ENCODE measurements at regions not wholly inside any gene's neighbourhood (a gene's known extent, or its start where the extent isn't known, plus 50 kb on each side); places are given as distances from the start of the nearest gene placed in this dataset.

DNA sequence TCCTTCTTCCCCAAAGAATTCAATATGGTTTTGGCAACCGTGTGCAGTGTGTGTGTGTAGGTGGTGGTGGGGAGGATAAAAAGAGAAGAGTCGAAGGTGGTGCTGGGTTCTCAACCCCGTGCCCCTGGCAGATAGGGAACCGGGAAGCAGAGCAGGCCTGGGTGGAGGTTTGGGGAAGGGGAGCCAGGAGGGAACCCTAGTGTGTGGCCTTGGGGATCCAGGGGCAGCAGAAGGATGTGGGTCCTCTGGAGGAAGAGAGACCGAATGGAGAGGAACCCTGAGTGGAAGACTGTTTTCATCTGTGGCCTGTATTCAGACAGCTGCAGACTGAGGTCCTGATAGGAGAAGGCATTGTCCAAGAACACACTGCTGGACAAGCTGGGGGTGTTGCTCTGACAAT lies 73.3 kb upstream of the B3GAT1 start:
- DNase-seq: peak; percentile 26

DNA sequence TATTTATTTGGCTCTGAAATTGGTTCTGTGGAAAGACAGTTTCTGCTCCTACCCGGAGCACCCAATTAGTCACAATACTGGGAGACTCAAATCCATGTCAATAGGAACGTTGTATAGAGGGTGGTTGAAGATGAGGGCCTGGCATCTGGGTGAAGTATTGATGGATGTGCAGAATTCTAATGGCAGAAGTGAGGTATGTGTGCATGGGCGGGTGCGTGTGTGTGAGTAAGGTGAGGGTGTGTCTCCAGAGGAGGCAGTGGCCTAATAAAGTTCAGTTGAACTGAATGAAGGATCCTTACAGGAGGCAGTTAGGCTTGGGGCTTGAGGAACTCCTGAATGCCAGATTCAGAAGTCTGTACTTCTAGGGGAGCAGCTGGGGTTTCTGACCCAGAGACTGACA lies 71.8 kb upstream of the B3GAT1 start:
- no peak for DNase-seq

DNA sequence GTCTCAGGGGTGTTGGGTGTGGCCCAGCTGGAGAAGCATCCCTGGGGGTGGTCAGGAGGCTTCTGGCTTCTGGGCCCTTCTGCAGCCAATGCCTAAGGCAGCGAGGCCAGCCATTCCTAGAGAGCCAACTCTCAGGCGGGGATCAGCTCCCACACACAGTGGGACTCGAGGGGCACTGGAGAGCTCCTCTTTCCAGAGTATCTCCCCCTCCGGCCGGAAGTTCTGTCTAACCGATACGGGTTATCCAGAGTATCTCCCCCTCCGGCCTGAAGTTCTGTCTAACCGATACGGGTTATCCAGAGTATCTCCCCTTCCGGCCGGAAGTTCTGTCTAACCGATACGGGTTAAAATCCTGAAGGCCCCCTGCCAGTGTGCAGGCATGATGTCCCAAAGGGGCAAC lies 71.2 kb upstream of the B3GAT1 start:
- peak; percentile 34 for DNase-seq

DNA sequence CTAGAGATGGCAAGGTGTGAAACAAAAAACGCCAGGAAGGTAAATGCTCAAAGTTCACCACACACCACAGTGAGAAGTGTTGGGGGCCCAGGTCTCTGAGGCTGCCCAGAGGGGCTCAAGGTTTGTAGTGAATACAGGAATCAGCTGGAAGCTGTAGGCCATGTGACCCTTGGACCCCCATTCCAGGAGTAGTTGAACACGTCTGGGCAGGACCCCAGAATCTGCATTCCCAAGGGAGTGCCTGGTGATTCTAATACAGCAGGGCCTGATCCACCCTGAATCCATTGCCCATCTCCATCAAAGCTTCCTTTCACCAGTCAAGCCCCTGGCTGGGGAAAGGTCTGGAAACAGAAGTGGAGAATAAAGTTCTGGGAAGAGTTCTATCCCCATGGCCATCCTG lies 70.8 kb upstream of the B3GAT1 start:
- no peak for DNase-seq

DNA sequence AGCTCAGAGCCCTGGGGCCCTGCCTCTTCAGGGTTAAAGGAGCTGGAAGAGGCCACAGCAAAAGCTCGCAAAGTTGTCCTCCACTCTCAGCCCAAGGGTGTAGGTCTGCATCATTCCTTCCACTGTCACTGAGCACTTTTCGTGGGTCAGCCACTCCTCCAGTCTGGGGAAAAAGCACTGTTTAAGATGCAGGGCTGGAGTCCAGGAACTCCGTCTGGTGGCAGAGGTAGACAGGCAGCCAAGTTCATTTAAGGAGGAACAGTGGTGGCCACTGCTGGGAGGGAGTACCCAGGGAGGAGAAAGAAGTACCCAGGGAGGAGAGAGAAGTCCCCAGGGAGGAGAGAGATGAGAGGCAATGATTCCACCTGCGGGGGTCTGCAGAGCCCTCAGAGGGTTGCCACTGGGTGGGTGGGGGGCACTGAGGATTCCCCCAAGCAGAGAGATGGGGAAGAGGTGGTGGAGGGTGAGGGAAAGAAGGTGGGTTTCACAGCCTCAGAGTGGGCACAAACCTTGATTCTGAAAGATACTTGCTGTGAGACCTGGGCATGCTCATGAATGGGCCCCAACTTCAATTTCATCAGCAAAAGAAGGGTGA lies 70.0 kb upstream of the B3GAT1 start:
- DNase-seq: peak; percentile 32

DNA sequence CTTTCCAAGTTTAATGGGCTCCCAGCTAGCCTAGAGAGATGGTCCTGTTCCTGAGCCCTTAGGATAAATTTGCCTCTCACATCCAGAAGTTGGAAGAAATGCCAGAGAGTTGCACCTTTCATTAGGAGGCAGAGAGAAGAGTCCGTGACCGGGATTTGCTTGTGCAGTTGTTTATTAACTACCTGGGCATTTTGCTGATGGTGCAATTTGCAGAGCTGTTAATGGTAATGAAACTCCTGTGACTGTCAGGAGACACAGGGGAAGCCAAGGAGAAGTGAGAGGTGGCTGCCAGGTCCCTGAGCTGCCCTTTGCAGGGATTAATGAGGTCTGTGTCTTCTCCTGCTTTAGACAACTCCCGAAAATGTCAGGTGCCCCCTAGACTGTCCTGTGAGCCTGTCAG lies 69.1 kb upstream of the B3GAT1 start:
- DNase-seq: peak; percentile 18

DNA sequence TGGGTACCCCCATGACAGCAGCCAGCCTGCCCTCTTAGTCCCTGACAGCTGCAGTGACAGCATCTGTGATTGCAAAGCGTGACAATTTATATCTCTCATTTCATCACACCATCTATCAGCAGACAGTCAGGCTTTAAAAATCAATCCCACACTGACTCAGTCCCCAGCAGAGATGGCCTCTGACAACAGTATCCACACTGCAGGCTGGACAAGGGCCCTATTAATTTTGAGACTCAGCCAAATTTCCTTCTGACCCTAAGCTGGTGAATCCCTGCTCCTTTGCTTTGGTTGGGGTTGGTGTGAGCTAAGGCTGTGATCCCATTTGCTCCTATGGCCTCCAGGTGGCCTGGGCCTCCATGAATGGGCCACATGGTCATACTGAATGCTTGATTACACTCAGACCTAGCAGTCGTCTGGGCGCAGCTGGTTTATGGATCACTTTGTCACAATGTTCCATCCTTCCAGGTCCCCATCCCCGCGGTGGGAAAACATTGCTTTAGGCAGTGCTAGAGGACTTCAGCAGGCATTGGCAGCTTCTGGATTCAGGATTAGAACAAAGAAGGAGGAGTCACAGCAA lies 68.2 kb upstream of the B3GAT1 start:
- peak; percentile 27 for DNase-seq

DNA sequence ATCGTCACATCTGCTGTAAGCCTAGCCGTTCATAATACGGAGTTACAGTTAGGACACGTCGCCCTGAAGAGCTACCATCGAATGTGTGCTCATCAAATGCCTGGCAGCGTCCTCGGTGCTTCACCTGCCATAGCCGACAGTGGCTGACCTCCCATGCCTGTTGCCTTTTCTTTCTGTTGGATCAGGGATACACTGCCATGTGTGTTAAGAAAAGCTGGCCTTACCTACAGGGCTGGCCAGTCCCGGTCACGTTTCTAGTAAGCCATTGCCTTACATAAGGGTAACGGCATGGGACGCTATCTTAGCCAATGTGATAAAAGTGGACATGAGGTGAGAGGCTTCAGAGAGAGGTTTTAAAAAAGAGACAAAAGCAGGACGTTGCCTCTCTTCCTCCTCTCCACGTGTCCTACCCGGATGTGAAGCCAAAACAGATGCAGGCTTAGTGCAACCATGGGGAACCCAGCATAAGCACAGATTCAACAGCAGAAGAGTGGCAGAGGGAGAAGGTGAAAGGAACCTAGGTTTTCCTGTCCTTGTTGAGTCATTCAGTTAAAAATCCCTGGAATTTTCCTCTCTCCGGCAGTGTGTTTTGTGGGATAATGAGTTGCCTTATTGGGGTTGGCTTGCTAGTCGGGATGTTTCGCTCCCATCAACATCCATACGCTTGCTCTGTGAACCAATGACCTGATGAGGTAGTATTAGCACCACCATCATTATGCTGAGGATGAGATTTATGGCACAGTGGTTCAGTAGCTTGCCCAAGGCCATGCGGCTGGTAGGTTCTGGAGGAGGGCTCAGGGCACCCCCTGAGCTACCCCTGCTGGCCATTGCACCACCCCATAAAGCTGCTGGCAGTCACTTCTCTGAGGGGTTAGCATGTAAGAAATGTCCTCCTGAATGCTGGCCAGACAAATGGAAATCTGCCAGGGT lies 67.4 kb upstream of the B3GAT1 start:
- DNase-seq: peak; percentile 60

DNA sequence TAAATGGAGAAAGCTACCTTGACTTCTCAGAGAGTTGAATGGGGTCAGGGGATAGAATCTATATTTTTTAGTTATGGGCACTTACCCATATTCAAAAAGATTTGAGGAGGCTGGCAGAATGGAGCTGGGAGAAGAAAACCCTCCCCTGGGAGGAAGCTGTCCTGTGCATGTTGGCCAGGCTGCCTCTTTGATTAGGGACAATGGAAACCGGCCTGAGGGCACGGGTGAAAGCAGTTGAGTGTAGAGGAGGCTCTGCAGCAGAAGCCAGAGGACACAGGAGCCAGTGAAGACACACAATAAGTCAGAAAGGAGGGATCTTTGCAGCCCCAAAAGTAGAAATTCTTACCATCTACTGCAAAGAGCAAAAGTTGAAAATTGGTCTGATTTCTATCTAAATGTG lies 66.6 kb upstream of the B3GAT1 start:
- peak; percentile 61 for DNase-seq

DNA sequence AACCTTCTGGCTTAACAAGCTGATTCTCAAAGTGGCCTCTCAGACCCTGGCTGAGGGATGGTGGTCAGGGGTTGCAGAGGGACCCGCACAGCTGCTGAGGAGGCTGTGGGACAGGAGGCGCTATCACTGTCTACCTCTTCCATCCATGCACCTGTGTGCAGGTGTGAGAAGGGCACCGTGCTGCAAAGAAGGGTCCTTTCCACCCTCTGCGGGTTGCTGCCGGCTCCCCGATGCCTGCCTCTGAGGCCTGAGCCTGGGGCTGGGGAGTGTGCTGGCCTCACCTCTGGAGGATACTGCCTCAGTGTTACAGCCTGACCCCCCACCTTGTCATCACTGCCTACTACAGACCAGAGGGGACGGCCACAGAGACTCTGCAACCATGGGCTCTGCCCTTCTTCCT lies 66.1 kb upstream of the B3GAT1 start:
- peak; percentile 22 for DNase-seq

DNA sequence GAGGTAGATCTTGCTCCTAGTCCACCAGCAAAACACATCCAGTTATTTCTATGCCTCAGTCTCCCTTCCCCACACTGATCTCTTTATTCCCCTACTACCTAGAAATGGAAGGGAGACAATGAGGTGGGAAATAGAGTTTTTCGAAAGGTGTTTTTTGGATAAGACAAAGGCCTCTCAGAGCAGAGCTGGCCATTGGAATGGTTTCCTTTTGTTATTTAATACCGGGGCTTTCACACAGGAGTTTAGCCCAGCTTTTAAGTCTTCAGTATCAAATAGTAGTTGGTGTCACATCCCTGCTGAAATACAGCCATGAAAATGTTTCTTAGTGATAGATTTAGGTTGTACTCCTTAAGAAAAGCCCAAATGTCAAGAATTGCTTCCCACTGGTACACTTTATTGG lies 65.4 kb upstream of the B3GAT1 start:
- DNase-seq: no peak

DNA sequence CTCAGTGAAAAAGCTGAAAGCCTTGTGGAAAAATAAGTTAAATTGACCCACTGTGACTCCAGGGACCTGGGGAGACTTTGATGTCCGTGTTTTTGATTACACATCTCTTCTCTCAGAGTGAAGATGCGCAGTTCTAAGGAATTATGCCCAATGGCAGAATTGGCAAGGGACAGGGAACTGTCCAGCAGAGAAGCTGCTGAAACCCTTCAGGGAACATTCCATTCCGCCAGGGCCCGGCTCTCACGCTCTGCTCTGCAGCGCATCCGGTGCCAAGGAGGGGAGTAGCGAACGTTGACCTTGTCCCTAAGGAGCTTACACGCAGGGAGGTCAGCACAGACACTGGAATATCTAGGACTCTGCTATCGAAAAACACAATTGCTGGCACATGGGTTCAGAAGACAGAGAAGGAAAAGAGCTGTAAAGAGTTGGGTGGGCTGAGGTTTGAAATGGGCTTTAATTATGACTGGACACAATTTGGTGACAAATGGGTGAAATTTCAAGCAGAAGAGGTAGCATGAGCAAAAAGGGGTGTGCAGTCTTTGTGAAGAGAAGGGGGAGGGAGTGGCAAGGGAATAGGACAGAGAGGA lies 64.5 kb upstream of the B3GAT1 start:
- DNase-seq: peak; percentile 79

DNA sequence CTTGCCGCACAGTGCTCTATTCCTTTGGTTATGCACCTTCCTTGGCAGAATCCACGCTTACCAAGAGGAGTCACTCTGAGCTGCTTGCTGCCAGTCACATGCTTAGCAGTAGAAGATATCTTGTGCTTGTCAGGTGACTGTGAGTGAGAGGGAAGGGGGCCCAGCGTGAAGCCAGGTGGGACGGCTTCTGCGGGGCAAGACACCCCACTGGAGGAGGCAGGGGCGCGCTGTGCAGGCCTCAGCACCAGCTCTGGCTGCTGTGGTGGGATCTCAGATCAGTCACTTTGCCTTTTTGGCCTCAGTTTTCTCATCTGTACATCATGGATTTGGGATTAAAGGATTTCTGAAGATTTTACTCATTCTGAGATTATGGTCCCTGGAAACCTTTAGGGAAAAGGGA lies 63.9 kb upstream of the B3GAT1 start:
- DNase-seq: peak; percentile 22

DNA sequence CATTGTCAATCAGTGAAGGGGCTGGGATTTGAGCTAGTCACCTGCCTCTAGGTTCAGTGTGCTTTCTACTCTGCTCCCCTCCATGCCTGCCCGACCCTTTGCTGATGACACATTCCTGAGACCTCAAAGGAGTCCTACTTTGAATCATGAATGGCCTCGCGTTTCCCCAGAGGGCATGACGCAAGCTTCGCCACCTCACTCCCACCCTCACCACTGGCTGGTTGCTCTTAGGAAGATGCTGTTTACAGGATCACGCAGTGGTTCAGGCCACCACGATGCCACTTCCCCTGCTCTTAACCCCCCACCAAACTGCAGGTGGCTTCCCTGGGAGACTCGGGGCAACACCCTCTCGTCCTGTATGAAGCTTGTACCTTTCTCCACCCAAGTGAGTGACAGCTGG lies 62.9 kb upstream of the B3GAT1 start:
- DNase-seq: peak; percentile 24

DNA sequence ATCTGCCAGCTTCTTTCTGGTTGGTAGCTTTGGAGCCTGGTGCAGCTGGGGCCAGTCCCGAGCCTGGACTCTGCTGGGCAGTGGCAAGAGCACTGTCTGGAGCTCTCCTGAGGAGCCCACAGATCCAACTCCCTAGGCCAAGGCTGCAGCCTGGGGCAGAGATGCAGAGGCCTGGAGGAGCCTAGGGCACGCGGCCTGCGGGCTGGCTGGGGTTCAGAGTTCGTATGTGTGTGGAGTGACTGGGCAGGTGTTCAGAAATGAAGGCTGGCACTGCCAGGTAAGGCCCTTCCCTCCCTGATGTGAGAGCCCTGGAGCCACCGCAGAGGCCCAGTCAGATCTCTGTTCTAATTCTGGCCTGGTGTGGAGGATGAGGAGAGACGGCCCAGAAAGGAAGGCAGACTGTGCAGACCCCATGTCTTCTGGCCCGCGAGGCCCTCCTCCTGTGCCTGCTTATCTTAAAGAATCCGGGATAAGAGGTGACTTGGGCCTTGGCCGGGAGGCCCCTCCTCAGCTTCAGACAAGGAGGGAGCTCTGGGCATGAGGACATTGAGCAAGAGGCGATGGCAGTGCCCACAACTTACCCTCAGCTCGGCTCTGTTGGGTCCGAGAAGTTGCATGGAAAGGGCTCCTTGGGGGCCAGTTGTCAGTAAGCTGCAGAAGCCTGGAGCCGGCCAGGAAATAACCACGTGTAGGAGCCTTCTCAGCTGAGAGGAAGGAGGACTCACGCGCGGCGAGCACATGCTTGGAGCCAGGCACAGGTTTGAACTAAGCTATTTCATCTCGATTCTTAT lies 62.2 kb upstream of the B3GAT1 start:
- peak; percentile 33 for DNase-seq

DNA sequence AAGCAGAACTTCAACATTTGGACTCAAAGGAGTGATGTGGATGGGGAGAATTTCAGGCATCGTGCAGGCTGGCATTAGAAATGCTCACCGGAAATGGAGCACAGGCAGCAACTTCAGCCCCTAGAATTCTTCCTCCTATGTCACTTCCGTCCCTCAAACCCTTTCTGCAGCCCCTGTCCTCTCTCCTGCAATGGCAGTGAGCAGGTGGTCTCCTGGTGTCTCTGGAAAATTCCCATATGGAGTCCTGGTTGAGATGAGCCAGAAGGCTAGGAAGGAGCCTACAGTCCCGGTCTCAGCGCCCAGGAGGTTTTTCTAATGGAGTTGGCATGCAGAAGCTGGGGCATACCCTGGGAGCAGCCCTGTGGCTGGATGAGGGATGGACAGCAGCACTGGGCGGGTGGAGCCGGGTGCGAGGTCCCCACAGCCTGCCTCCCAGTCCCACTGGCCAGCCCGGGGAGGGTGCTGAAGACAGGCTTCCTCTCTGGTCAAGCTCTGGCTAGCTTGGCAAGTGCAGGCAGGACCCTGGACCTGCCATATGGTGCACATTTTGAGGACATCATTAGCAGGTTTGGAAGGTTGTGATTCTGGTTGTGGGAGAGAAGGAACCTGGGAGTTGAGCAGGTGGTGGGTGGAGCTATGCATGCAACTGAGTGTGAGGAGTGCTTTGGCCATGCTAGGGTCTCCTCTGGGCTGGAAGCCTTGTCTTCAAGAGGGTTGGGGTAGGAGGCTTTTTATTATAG lies 59.8 kb upstream of the B3GAT1 start:
- DNase-seq: peak; percentile 29

DNA sequence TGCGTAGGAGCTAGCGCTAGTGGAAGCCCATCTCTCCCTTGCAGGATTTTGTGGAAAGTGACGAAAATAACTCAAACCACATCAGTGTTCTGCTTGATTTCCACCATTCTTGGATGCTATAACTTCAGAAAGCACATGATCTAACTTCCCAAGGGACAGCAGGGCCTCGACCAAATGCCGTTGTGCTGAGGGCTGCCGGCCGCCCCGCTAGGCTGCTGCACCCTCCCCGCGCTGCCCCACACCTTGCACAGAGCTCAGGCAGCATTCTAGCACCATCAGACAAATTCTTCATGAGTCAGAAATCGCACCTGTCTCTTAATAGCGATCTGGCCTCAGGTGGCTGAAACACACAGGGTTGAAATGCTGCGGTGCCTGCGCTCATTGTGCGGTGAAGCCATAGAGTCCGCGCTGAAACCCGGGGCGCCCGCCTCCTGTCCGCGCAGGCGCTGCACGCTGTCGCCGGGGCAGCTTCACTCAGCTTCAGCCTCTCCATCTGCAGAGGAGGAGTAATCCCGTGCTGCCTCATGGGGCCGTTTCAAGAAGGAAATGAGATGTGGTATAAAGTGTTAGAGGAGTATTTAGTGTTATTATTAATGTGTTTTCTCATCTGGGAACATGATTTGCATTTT lies 59.2 kb upstream of the B3GAT1 start:
- DNase-seq: no peak

DNA sequence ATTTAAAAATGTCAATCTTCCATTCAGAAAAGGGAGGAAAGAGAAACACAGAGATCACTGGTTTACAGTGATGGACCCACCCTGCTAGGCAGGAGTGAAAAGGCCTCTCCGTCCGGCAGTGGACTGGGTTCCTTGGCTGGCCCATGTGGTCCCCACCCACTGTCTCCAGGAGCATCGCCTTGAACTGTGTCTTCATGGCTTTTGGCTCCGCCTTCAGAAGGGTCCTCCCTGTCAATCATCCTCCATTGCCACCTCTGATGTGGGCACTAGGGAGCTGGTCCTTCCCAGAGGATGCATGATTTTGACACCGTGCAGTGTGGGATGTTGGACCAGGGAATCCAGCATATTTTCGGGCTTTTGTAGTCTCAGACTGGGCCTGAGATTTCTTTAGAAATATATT lies 58.2 kb upstream of the B3GAT1 start:
- DNase-seq: no peak

DNA sequence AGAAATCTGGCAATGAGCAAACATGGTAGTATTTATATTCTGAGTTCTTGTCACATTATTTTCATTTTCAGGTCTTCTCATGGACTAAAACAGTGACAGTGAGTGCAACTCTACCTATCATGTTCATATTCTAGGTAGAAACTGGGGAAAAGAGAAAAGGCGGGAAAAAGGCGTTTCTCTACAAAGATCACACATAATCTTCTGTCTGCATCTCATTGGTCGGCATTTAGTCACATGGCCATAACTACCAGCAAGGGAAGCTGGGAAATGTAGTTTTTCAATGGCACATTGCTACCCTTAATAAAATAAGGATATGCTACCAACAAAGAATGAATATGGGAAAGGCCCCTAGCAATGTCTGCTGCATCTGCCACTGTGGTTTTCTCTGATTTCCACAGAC lies 57.6 kb upstream of the B3GAT1 start:
- DNase-seq: no peak

DNA sequence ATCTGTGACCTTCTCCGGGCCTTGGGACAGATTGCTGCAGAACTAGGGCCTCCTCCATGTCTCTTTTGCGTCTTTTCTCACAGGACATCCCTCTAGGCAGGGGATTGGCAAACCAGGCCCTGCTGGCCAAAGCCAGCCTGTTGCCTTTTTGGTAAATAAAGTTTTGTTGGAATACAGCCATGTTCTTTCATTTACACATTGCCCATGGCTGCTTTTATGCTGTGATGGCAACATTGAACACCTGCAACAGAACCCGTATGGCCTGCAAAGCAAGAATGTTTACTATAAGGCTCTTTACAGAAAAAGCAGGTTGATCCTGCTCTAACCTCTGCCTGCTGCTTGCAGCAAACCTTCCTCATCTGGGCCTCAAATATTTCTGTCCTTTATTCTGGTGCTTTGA lies 56.8 kb upstream of the B3GAT1 start:
- no peak for DNase-seq

DNA sequence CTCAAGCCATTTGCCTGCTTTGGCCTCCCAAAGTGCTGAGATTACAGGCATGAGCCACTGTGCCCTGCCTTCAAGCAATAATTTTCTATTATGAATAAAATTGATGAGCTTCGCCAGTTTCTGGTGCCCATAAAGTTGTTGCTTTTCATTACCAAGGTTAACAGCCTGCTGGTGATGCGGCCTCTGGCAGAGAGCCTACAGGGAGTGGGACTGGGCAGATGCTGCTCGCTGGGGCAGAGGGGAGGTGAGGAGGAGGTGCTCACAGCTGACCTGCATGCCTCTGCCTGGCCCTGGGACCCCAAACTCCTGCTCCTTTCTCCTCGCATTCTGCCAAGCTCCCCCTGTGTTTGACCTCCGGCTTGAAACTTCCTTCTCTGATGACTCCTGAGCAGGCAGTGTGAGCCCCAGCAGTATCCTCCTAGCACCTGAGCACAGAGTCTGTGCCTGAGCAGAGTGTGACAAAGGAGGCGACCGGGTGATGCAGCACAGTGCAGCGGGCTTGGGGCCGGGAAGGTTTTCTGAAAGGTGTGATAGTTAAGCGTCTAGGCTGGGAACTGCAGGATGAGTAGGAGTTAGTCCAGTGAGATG lies 56.1 kb upstream of the B3GAT1 start:
- DNase-seq: no peak
